ENCODE measurements at regions not wholly inside any gene's neighbourhood (a gene's known extent, or its start where the extent isn't known, plus 50 kb on each side); places are given as distances from the start of the nearest gene placed in this dataset.

DNA sequence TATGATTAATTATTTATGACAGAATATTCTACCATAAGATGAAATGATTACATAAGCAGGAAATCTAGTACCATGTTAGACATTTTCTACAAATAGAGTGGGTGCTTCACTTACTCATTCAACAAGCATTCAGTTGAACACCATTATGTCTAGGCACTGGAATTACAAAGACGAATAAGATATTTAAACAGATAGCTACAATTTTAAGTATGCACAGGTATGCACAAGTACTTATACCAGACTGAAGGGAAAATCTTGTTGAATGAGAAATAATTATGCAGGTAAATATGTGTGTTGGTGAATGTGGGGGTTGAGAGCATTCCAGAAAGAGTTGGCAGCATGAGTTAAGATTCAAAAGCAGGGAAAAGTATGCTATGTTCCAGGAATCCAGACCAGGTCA, 107.3 kb upstream of the CNKSR2 start:
- H3K9me3 ChIP-seq (ENCODE audit: control insufficient read depth, insufficient read depth, low read depth, low read length): no peaks in the 10 kb centered on the region
- TF ChIP-seq ZNF423 (tag by site-specific recombination; IDR thresholded peaks at IDR 0.05) (no peak), KLF10 (tag by site-specific recombination; IDR thresholded peaks at IDR 0.05) (no peak)
- POLR2A ChIA-PET: no interaction called here
- no peaks in the 10 kb centered on the region for H3K4me1 ChIP-seq (ENCODE audit: control insufficient read depth, insufficient read depth, low read length)
- CTCF ChIA-PET: interaction anchor here (0.7 kb wide), 1 partner anchor 1335 kb away, joined by 4 read pairs; no protein-coding TSS in a partner anchor
- no peak overlapping the region for H3K4me3 ChIP-seq (ENCODE audit: low read depth, low read length)
- H3K36me3 ChIP-seq (ENCODE audit: control insufficient read depth in 2 of 2, insufficient read depth in 1 of 2, low read length in 2 of 2): no peaks in the 10 kb centered on the region
- no peak overlapping the region for H3K27ac ChIP-seq (ENCODE audit: extremely low read depth, low read depth, low read length)

GRCh38 chrX:21276736-21277433, 97.3 kb upstream of the CNKSR2 start:
- CTCF ChIA-PET: interaction anchor here (0.7 kb wide), 1 partner anchor 114 kb away, joined by 3 read pairs; no protein-coding TSS in a partner anchor
- Histone ChIP-seq H3K36me3 (ENCODE audit: control insufficient read depth in 2 of 2, insufficient read depth in 1 of 2, low read length in 2 of 2) (no peaks in the 10 kb centered on the region), H3K27ac (ENCODE audit: extremely low read depth, low read depth, low read length) (no peak overlapping the region), H3K4me1 (ENCODE audit: control insufficient read depth, insufficient read depth, low read length) (no peaks in the 10 kb centered on the region), H3K4me3 (ENCODE audit: low read depth, low read length) (no peak overlapping the region), H3K9me3 (ENCODE audit: control insufficient read depth, insufficient read depth, low read depth, low read length) (no peaks in the 10 kb centered on the region)
- TF ChIP-seq ZNF664 (tag by site-specific recombination; IDR thresholded peaks at IDR 0.05) (no peak), RBAK (tag by site-specific recombination; IDR thresholded peaks at IDR 0.05) (no peak), ZNF837 (tag by site-specific recombination; IDR thresholded peaks at IDR 0.05) (no peak), ZNF48 (tag by site-specific recombination; IDR thresholded peaks at IDR 0.05) (no peak), ZNF223 (tag by site-specific recombination; IDR thresholded peaks at IDR 0.05) (no peak), GLI4 (tag by site-specific recombination; IDR thresholded peaks at IDR 0.05) (no peak), SCRT1 (tag by site-specific recombination; IDR thresholded peaks at IDR 0.05; ENCODE audit: borderline replicate concordance) (no peak), ZNF155 (tag by site-specific recombination; IDR thresholded peaks at IDR 0.05) (no peak), ZNF660 (tag by site-specific recombination; IDR thresholded peaks at IDR 0.05) (no peak), ZNF548 (tag by site-specific recombination; IDR thresholded peaks at IDR 0.05) (no peak), ZNF221 (tag by site-specific recombination; IDR thresholded peaks at IDR 0.05; ENCODE audit: borderline replicate concordance) (no peak), ZFP69B (tag by site-specific recombination; IDR thresholded peaks at IDR 0.05) (no peak), ZNF623 (tag by site-specific recombination; IDR thresholded peaks at IDR 0.05) (no peak), ZNF37A (tag by site-specific recombination; IDR thresholded peaks at IDR 0.05) (no peak), SALL2 (tag by site-specific recombination; IDR thresholded peaks at IDR 0.05; ENCODE audit: borderline replicate concordance) (no peak), KLF8 (tag by site-specific recombination; IDR thresholded peaks at IDR 0.05) (no peak), ZNF513 (tag by site-specific recombination; IDR thresholded peaks at IDR 0.05) (no peak), ZNF354C (tag by site-specific recombination; IDR thresholded peaks at IDR 0.05; ENCODE audit: borderline replicate concordance, low read depth) (no peak)
- TF ChIP-seq, protein P1, sequence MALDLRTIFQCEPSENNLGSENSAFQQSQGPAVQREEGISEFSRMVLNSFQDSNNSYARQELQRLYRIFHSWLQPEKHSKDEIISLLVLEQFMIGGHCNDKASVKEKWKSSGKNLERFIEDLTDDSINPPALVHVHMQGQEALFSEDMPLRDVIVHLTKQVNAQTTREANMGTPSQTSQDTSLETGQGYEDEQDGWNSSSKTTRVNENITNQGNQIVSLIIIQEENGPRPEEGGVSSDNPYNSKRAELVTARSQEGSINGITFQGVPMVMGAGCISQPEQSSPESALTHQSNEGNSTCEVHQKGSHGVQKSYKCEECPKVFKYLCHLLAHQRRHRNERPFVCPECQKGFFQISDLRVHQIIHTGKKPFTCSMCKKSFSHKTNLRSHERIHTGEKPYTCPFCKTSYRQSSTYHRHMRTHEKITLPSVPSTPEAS (tag by site-specific recombination; IDR thresholded peaks at IDR 0.05): no peak
- POLR2A ChIA-PET: no interaction called here

DNA sequence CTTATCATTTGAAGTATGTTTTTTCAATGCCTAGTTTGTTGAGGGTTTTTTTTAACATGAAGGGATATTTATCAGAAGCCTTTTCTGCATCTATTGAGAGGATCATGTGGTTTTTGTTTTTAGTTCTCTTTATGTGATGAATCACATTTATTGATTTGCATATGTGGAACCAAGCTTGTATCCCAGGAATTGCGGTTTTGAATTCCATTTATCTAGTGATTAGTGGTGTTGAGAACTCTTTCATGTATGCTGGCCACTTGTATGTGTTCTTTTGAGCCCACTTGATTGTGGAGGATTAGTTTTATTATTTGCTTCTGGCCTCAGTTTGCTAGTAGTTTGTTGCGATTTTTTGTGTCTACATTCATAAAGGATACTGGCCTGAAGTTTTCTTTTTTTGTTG, 85.0 kb upstream of the CNKSR2 start:
- no peak overlapping the region for H3K4me3 ChIP-seq (ENCODE audit: low read depth, low read length)
- H3K27ac ChIP-seq (ENCODE audit: extremely low read depth, low read depth, low read length): no peak overlapping the region
- H3K4me1 ChIP-seq (ENCODE audit: control insufficient read depth, insufficient read depth, low read length): no peaks in the 10 kb centered on the region
- ChIA-PET POLR2A (no interaction called here), CTCF (no interaction called here)
- H3K9me3 ChIP-seq (ENCODE audit: control insufficient read depth, insufficient read depth, low read depth, low read length): no peaks in the 10 kb centered on the region
- no peaks in the 10 kb centered on the region for H3K36me3 ChIP-seq (ENCODE audit: control insufficient read depth in 2 of 2, insufficient read depth in 1 of 2, low read length in 2 of 2)
- TF ChIP-seq, protein P2, sequence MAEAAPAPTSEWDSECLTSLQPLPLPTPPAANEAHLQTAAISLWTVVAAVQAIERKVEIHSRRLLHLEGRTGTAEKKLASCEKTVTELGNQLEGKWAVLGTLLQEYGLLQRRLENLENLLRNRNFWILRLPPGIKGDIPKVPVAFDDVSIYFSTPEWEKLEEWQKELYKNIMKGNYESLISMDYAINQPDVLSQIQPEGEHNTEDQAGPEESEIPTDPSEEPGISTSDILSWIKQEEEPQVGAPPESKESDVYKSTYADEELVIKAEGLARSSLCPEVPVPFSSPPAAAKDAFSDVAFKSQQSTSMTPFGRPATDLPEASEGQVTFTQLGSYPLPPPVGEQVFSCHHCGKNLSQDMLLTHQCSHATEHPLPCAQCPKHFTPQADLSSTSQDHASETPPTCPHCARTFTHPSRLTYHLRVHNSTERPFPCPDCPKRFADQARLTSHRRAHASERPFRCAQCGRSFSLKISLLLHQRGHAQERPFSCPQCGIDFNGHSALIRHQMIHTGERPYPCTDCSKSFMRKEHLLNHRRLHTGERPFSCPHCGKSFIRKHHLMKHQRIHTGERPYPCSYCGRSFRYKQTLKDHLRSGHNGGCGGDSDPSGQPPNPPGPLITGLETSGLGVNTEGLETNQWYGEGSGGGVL (tag by site-specific recombination; IDR thresholded peaks at IDR 0.05): no peak
- TF ChIP-seq, protein P3, sequence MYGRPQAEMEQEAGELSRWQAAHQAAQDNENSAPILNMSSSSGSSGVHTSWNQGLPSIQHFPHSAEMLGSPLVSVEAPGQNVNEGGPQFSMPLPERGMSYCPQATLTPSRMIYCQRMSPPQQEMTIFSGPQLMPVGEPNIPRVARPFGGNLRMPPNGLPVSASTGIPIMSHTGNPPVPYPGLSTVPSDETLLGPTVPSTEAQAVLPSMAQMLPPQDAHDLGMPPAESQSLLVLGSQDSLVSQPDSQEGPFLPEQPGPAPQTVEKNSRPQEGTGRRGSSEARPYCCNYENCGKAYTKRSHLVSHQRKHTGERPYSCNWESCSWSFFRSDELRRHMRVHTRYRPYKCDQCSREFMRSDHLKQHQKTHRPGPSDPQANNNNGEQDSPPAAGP (tag by site-specific recombination; IDR thresholded peaks at IDR 0.05): no peak
- TF ChIP-seq ZNF624 (tag by site-specific recombination; IDR thresholded peaks at IDR 0.05) (no peak), ZNF558 (tag by site-specific recombination; IDR thresholded peaks at IDR 0.05) (no peak), ZNF341 (tag by site-specific recombination; IDR thresholded peaks at IDR 0.05; ENCODE audit: low read depth) (no peak), SP2 (tag by site-specific recombination; IDR thresholded peaks at IDR 0.05) (no peak), ZBTB8A (tag by site-specific recombination; IDR thresholded peaks at IDR 0.05) (no peak), FEZF1 (tag by site-specific recombination; IDR thresholded peaks at IDR 0.05) (no peak), ZNF140 (tag by site-specific recombination; IDR thresholded peaks at IDR 0.05) (no peak)

Data from HEK293 (cell line).